K562 (cell line): ENCODE measurements at regions not wholly inside any gene's neighbourhood (a gene's known extent, or its start where the extent isn't known, plus 50 kb on each side); places are given as distances from the start of the nearest gene placed in this dataset.

ENCODE experiments used
- ATAC-seq: fragments of 200-7000 bp; cut with Tn5 transposase; 3 replicates; pipeline ENCODE4 v1.9.1; 2020; ENCODE audit warnings: moderate library complexity
- BruUV-seq: library from RNA; stranded (reverse); fragments of 400-500 nt; replicated peaks from 2 replicates; lab custom pipeline; 2021; lab: Mats Ljungman, UMichigan
- CTCF ChIA-PET: fragments of 300-600 bp; formaldehyde crosslinking; extraction: SDS; loops from one replicate; lab custom pipeline; 2021; ENCODE audit warnings: low intra/inter-chr PET ratio; lab: Yijun Ruan, JAX
- POLR2A ChIA-PET: fragments of 300-600, 350-650 bp; sonication (Branson Sonifier 250); formaldehyde crosslinking; extraction: SDS; loops from one replicate; lab custom pipeline; 2021; ENCODE audit warnings: antibody characterized with exemption, inconsistent platforms; lab: Yijun Ruan, JAX
- DNase-seq, 4 experiments: peaks; one replicate each; pipeline versions ENCODE4 v3.0.0 to v3.0.0-alpha.2; 2011 to 2018; ENCODE audit warnings: low spot score in 3 of 4, mixed read lengths in 3 of 4; ENCODE audit errors: extremely low read depth in 1 of 4
- FAIRE-seq: peaks from 2 replicates; lab custom pipeline; 2011; peaks lifted over from hg19 to GRCh38; lab: Jason Lieb, UNC
- H2AFZ ChIP-seq: 2 replicates; pipeline ENCODE4 v1.6.0; 2011; ENCODE audit warnings: low read depth, low read length, control low read depth, inconsistent platforms
- H3K27ac ChIP-seq: fragments of 200-600 bp; 3 replicates; pipeline ENCODE4 v1.8.0; 2011; ENCODE audit warnings: low read depth, mild to moderate bottlenecking, control low read depth, inconsistent platforms, low read length, moderate library complexity, mixed read lengths; ENCODE audit errors: extremely low read depth
- H3K27me3 ChIP-seq, 2 experiments: fragments of 300-600 bp in 1 of 2; 2 replicates in 1 of 2; 3 replicates in 1 of 2; pipeline versions ENCODE4 v1.6.0 to v1.8.0; 2011; ENCODE audit warnings: inconsistent platforms in 2 of 2, low read length in 2 of 2, mild to moderate bottlenecking in 1 of 2, mixed read lengths in 1 of 2, moderate library complexity in 1 of 2; ENCODE audit not compliant: control insufficient read depth in 2 of 2, insufficient read depth in 2 of 2
- H3K36me3 ChIP-seq: fragments of 300-600 bp; 3 replicates; pipeline ENCODE4 v1.8.0; 2011; ENCODE audit warnings: mild to moderate bottlenecking, low read length, inconsistent platforms; ENCODE audit not compliant: control insufficient read depth, insufficient read depth
- H3K4me1 ChIP-seq, 2 experiments: fragments of 200-600 bp in 1 of 2; replicated peaks in 1 of 2; 2 replicates in 1 of 2; 3 replicates in 1 of 2; pipeline versions ENCODE4 v1.5.1 to v1.8.0; 2011; ENCODE audit warnings: inconsistent platforms in 2 of 2, low read length in 2 of 2, mild to moderate bottlenecking in 1 of 2, mixed read lengths in 1 of 2, moderate library complexity in 1 of 2; ENCODE audit not compliant: control insufficient read depth in 2 of 2, insufficient read depth in 2 of 2
- H3K4me2 ChIP-seq: 2 replicates; pipeline ENCODE4 v1.6.1; 2011; ENCODE audit warnings: low read length, control low read depth, inconsistent platforms, mixed read lengths; ENCODE audit not compliant: insufficient read depth
- H3K4me3 ChIP-seq: fragments of 200-600 bp; sonication (generic), shearing (Covaris generic); 2 replicates; pipeline ENCODE4 v1.5.1; 2016; ENCODE audit warnings: control low read depth, inconsistent platforms
- H3K79me2 ChIP-seq: fragments of 200-600 bp; 3 replicates; pipeline ENCODE4 v1.8.0; 2011; ENCODE audit warnings: low read length, inconsistent platforms; ENCODE audit not compliant: control insufficient read depth, insufficient read depth
- H3K9ac ChIP-seq, 2 experiments: 2 replicates each; pipeline versions ENCODE4 v1.6.0 to v1.6.1; 2011; ENCODE audit warnings: low read depth in 2 of 2, low read length in 2 of 2, control low read depth in 1 of 2, inconsistent platforms in 1 of 2, mild to moderate bottlenecking in 1 of 2, mixed read lengths in 1 of 2; ENCODE audit not compliant: insufficient read depth in 1 of 2
- H3K9me1 ChIP-seq: one replicate; pipeline ENCODE4 v1.6.0; 2011; ENCODE audit warnings: inconsistent platforms, mild to moderate bottlenecking, low read length, moderate library complexity; ENCODE audit not compliant: control insufficient read depth, insufficient read depth
- H3K9me3 ChIP-seq: replicated peaks from 2 replicates; pipeline ENCODE4 v1.5.1; 2011; ENCODE audit warnings: low read depth, low read length, inconsistent platforms; ENCODE audit not compliant: control insufficient read depth, insufficient read depth
- H4K20me1 ChIP-seq: replicated peaks from 2 replicates; pipeline ENCODE4 v1.6.1; 2011; ENCODE audit warnings: low read length, inconsistent platforms, mixed read lengths; ENCODE audit not compliant: control insufficient read depth, insufficient read depth
- CHAMP1 ChIP-seq: fragments of 450-650 bp; IDR thresholded peaks from 2 replicates; pipeline ENCODE4 v1.6.1; 2016; ENCODE audit warnings: mild to moderate bottlenecking
- EP300 ChIP-seq: IDR thresholded peaks from 2 replicates; pipeline ENCODE4 v1.6.1; 2012; ENCODE audit warnings: low read length, improper control_type of control experiment
- FUS ChIP-seq: fragments of 200-400 bp; formaldehyde crosslinking; optimal IDR thresholded peaks from 2 replicates; pipeline ENCODE3; 2017; ENCODE audit warnings: low read depth, low read length
- HOMEZ ChIP-seq: fragments of 250-450 bp; sonication (Bioruptor Pico); IDR thresholded peaks from 2 replicates; pipeline ENCODE4 v1.4.0; 2020; ENCODE audit warnings: mild to moderate bottlenecking, moderate library complexity
- ILK ChIP-seq: fragments of 450-650 bp; IDR thresholded peaks from 2 replicates; pipeline ENCODE4 v1.6.1; 2016; ENCODE audit warnings: missing genetic modification characterization, low read depth, mild to moderate bottlenecking, missing compliant biosample characterization, moderate library complexity, borderline replicate concordance
- JUNB ChIP-seq: fragments of 450-650 bp; formaldehyde crosslinking; conservative IDR thresholded peaks from 2 replicates; pipeline ENCODE4 v1.4.0; 2020; ENCODE audit warnings: mild to moderate bottlenecking
- TAF15 ChIP-seq: fragments of 200-400 bp; formaldehyde crosslinking; IDR thresholded peaks from 2 replicates; pipeline ENCODE4 v1.6.1; 2017; ENCODE audit warnings: mild to moderate bottlenecking, low read depth, low read length, moderate library complexity
- TBP ChIP-seq: optimal IDR thresholded peaks from 2 replicates; pipeline ENCODE3; 2011; ENCODE audit warnings: low read depth, low read length, improper control_type of control experiment
- TFE3 ChIP-seq: fragments of 450-650 bp; formaldehyde crosslinking; IDR thresholded peaks from 2 replicates; pipeline ENCODE4 v1.4.0; 2020; ENCODE audit warnings: mild to moderate bottlenecking, mixed read lengths
- ZNF644 ChIP-seq: fragments of 200-800 bp; sonication (Bioruptor generic); IDR thresholded peaks from 2 replicates; pipeline ENCODE4 v1.6.1; 2016; ENCODE audit warnings: low read depth, missing genetic modification characterization, missing compliant biosample characterization
- WGBS: fragments of 100-300 bp; shearing (Covaris generic); methylation state at CpG from one replicate; pipeline ENCODE4 v1.1.6; 2016; ENCODE audit warnings: low coverage, mixed read lengths; ENCODE audit not compliant: insufficient coverage; ENCODE audit errors: missing lambda C conversion rate; 5-methylcytosine and 5-hydroxymethylcytosine counted together
- in situ Hi-C: fragments of 300-500 bp; cut with MboI; formaldehyde crosslinking; loops from 4 replicates; pipeline ENCODE4 v1.15.0; 2018; ENCODE audit warnings: inconsistent platforms, mixed read lengths
- intact Hi-C: fragments of 100-400 bp; cut with micrococcal nuclease; formaldehyde crosslinking; loops from 2 replicates; pipeline ENCODE4 v1.14.2; 2022

- intact Hi-C loops: no loop called here
- H3K4me2 ChIP-seq: no peak overlapping the region
- no peak for FAIRE-seq
- H3K27me3 ChIP-seq: no peaks in the 10 kb centered on the region
- TF ChIP-seq ILK (tag): no peak
- TF ChIP-seq TAF15: no peak
- TF ChIP-seq TFE3: peak; percentile 54
- TF ChIP-seq, all 486 proteins: peak for 1
- WGBS: 0% methylated on average over 5 of the region's 5 CpGs
- H3K36me3 ChIP-seq: no peaks in the 10 kb centered on the region
- no peak overlapping the region for H3K4me3 ChIP-seq
- no peaks in the 10 kb centered on the region for H3K79me2 ChIP-seq
- no peaks in the 10 kb centered on the region for H4K20me1 ChIP-seq
- no peak for DNase-seq
- no peak overlapping the region for H3K27ac ChIP-seq
- in situ Hi-C loops: no loop called here
- no peak overlapping the region for H2AFZ ChIP-seq
- H3K9me3 ChIP-seq: no peaks in the 10 kb centered on the region
- ATAC-seq: no peak
- no peaks in the 10 kb centered on the region for H3K9me1 ChIP-seq
- no peaks in the 10 kb centered on the region for H3K4me1 ChIP-seq
- ChIA-PET CTCF (interaction anchor here (0.7 kb wide), 1 partner anchor 643 kb away, joined by 3 read pairs; no protein-coding TSS in a partner anchor), POLR2A (no interaction called here)
- no peak overlapping the region for H3K9ac ChIP-seq
- BruUV-seq: no TSS peak
Measured at GRCh38 chr6:71045296-71045695, 88.4 kb upstream of the B3GAT2 start.

- no peak for FAIRE-seq
- H3K9ac ChIP-seq: no peak overlapping the region
- in situ Hi-C loops: no loop called here
- no peaks in the 10 kb centered on the region for H4K20me1 ChIP-seq
- H3K79me2 ChIP-seq: no peaks in the 10 kb centered on the region
- ATAC-seq: no peak
- ChIA-PET CTCF (no interaction called here), POLR2A (no interaction called here)
- no peak for DNase-seq
- H3K4me2 ChIP-seq: no peak overlapping the region
- no peaks in the 10 kb centered on the region for H3K4me1 ChIP-seq
- intact Hi-C loops: no loop called here
- H3K27ac ChIP-seq: no peak overlapping the region
- peaks cover 0 to 7% of the 10 kb centered on the region in 2 experiments; a peak in 2 of 5 replicates for H3K27me3 ChIP-seq
- BruUV-seq: no TSS peak
- H3K36me3 ChIP-seq: no peaks in the 10 kb centered on the region
- no peaks in the 10 kb centered on the region for H3K9me1 ChIP-seq
- 2% methylated on average over 4 of the region's 4 CpGs for WGBS
- no peak overlapping the region for H3K4me3 ChIP-seq
- H3K9me3 ChIP-seq: no peaks in the 10 kb centered on the region
- H2AFZ ChIP-seq: no peak overlapping the region
- TF ChIP-seq ZNF644 (tag) (no peak), TBP (no peak), CHAMP1 (no peak), EP300 (no peak), JUNB (CRISPR knock-in tag) (no peak), HOMEZ (no peak), FUS (no peak)
Measured at GRCh38 chr6:71047417-71047816, 90.6 kb upstream of the B3GAT2 start.
